OCI-LY7 (cell line): ENCODE measurements at regions not wholly inside any gene's neighbourhood (a gene's known extent, or its start where the extent isn't known, plus 50 kb on each side); places are given as distances from the start of the nearest gene placed in this dataset.

Source experiments
- CTCF ChIP-seq: fragments of 200-600 bp; sonication (generic); conservative IDR thresholded peaks from 2 replicates; pipeline ENCODE4 v1.5.1; 2014; ENCODE audit warnings: mild to moderate bottlenecking, antibody characterized with exemption, low read length, moderate library complexity, mixed read lengths
- EZH2phosphoT487 ChIP-seq: fragments of 200-600 bp; sonication (generic); IDR thresholded peaks from 2 replicates; pipeline ENCODE4 v1.6.1; 2018; ENCODE audit warnings: low read depth, borderline replicate concordance, mild to moderate bottlenecking, mixed run types, antibody characterized with exemption, low read length, moderate library complexity, mixed read lengths

GRCh38 chr11:95690100-95690499 is 99.5 kb downstream of the FAM76B start:
- TF ChIP-seq CTCF: no peak
- TF ChIP-seq EZH2phosphoT487: no peak
